Ishikawa (cell line): ENCODE measurements at regions not wholly inside any gene's neighbourhood (a gene's known extent, or its start where the extent isn't known, plus 50 kb on each side); places are given as distances from the start of the nearest gene placed in this dataset.

Experiments
- CEBPB ChIP-seq: IDR thresholded peaks from 2 replicates; pipeline ENCODE4 v1.6.1; 2012
- CREB1 ChIP-seq: IDR thresholded peaks from 2 replicates; pipeline ENCODE4 v1.6.1; 2012; ENCODE audit warnings: low read depth
- EGR1 ChIP-seq: IDR thresholded peaks from 2 replicates; pipeline ENCODE4 v1.6.1; 2012
- EP300 ChIP-seq: IDR thresholded peaks from 2 replicates; pipeline ENCODE4 v1.6.1; 2012; ENCODE audit warnings: borderline replicate concordance
- FOXM1 ChIP-seq: IDR thresholded peaks from 2 replicates; pipeline ENCODE4 v1.6.1; 2012; ENCODE audit warnings: low read depth, borderline replicate concordance
- MAX ChIP-seq: IDR thresholded peaks from 2 replicates; pipeline ENCODE4 v1.6.1; 2012
- RAD21 ChIP-seq: IDR thresholded peaks from 2 replicates; pipeline ENCODE4 v1.6.1; 2012; ENCODE audit warnings: low read depth
- USF1 ChIP-seq: IDR thresholded peaks from 2 replicates; pipeline ENCODE4 v1.6.1; 2012
- YY1 ChIP-seq: IDR thresholded peaks from 2 replicates; pipeline ENCODE4 v1.6.1; 2012; ENCODE audit warnings: low read depth

DNA sequence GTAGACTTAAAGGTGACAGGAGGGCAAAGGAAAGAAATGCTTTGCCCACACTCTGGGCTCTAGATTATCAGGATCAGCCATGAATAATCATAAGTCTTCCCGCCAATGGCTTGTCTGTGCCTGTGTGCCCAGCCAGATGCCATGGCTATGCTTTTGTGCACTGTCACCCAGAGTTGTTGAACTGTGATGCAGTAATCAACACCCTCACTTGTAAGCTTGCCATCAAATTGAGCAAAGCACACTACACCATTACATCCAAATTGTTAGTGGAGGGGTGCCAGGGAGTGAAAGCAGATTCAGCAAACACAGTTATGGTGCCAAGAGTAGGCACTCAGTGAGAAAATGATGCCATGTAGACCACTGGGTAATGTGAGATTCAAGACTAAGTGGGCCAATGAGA lies 845.3 kb upstream of the MIR17HG start:
- TF ChIP-seq RAD21, result no peak
- no peak for TF ChIP-seq EP300
- no peak for TF ChIP-seq FOXM1
- TF ChIP-seq YY1, result no peak
- TF ChIP-seq CREB1, result no peak
- TF ChIP-seq EGR1, result no peak
- no peak for TF ChIP-seq MAX
- TF ChIP-seq CEBPB, result no peak
- no peak for TF ChIP-seq USF1
